ENCODE measurements at regions not wholly inside any gene's neighbourhood (a gene's known extent, or its start where the extent isn't known, plus 50 kb on each side); places are given as distances from the start of the nearest gene placed in this dataset.
"Not testable (repeated sequence)": the region's sequence is repeated elsewhere in the genome, so short reads cannot be mapped to it uniquely, and the experiment has no call there.

DNA sequence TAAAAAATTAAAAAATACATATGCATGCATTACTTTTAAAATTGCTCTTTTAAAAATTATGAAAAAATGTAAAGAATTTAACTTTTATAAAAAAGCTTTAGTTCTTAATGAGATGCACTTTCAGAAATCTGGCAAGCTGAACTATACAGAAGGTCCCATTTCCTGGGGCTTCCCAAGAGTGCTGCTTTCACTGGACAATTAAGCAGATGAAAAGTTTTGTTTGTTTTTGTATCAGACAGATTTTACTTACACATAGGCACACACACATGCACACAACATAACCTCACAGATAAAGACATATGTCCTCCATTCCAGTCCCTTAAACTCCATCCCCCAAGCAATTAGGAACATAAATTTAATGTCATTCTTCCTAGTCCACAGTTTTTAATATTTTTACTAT lies 402.3 kb upstream of the ASIC2 start:
- no peak for DNase-seq (ENCODE audit: low read depth, low spot score)

DNA sequence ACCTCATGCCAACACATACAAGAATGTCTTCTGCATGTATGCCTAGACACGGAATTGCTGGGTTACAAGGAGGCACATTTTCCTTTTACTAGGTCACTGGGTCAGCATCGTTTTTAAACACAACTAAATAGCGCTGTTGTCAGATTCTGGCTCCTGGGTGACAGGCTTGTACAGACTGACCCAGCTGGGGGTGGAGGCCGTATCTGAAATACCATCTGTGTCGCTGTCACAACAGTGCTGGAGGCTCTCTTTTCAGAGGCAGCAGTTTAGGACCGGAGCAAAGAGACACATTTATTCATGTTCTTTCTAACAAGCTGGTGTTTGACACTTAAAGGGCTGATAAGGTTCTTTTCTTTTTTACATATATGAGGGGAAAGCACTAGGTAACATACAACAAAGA lies 403.0 kb upstream of the ASIC2 start:
- DNase-seq (ENCODE audit: low read depth, low spot score) = no peak

DNA sequence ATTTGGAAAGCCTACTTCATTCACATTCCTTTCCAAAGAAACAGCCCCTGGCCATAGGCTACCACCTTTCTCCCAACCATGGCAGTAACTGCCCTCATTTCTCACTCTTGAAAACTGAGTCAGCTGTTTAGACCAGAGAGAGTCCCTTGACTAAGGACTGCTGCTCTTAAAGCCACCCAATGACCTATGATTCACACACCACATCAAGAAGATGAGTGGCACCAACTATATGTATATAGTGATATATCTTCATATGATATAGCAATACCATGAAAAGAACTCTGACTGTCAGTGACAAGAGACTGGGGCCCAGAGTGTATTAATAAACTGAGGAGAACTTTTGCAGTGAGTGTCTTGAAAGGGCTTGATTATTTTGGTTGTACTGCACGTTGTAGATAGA lies 404.5 kb upstream of the ASIC2 start:
- no peak for DNase-seq (ENCODE audit: low read depth, low spot score)

DNA sequence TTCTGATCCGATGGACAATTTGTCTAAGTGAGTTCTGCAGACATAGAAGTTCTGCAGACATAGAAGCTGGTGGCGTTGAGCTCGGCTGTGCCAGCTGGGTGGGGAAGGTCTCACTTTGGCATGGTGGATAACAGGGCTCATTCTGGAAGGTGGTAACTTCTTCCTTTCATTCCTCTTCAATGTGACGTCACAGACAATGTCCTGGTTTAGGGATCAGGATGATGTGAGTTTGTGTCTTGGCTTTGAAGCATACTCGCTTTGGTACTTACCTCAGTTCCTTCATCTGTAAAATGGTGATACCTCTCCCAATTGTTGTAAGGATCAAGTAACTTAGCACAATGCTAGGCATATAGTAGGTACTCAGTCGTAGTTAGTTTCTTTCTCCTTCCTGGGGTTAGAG lies 408.8 kb upstream of the ASIC2 start:
- DNase-seq (ENCODE audit: low read depth, low spot score) = no peak

DNA sequence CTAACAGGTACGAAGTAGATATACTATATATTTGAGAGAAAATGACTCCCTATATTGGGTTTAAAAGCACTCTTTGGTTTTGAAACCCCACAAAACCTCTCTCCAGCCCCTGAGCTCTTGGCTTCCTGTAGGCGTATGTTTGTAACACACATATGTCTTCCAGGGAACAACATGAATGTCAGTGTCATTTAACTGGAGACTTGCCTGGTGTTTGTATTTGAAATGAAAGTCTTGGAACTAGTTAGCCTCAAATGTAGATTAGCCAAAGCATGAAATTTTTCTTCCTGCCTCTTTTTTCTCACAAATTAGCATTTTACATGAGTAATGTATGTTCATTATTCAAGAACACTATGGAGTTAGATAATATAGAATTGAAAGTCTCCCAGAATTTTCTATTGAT lies 411.8 kb upstream of the ASIC2 start:
- DNase-seq (ENCODE audit: low read depth, low spot score) = no peak

DNA sequence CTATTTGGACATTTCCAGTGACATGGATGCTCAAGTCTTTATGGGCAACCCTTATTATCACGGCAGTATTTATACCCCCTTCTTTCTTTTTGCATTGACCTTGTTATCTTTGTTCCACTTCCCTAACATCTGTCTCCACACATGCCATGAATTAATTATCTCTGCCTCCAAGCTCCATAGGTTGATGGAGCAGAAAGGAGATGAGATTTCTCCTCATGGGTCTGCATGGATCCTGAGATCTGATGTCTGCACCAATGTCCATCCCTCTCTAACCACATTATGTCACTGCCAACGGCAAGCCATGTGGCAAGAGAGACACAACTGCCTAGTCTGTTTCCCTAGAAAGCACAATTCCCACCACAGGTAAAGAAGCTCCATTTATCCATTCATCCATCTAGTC lies 416.8 kb upstream of the ASIC2 start:
- no peak for DNase-seq (ENCODE audit: low read depth, low spot score)

DNA sequence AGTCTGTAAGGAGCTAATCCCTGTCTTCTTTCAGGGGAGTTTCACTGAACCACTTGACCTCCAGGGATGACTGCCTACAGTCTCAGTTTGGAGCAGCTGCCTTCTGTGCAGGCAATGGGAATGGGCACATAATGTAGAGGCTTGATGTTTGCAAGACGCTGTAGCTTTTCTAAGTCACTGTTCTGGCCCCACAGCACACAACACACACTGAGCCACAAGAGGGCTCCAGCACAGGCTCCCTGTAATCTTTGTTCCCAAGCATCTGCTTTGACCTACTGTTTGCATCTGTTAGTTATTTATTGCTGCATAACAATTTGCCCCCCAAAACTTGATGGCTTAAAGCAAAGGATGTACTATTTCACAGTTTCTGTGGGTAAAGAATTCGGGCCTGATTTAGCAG lies 419.0 kb upstream of the ASIC2 start:
- no peak for DNase-seq (ENCODE audit: low read depth, low spot score)

DNA sequence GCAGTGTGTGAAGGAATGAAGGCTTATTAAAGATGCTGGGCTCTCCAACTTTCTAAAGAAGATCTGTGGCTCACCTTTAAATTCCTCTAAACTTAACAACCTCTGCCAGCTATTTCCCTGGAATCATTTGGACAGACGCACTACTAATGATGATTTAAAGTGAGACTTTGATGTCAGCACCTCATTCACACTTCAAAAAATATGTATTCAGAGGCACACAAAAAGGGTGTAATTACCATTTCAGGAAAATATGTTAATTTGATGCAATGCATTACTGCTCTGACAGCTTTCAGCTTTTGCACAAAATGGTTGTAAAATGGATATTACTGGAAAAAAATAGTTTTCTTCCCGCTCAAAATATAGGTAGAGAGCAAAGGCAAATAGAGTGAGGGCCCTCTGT lies 423.9 kb upstream of the ASIC2 start:
- DNase-seq (ENCODE audit: low read depth, low spot score) = no peak

DNA sequence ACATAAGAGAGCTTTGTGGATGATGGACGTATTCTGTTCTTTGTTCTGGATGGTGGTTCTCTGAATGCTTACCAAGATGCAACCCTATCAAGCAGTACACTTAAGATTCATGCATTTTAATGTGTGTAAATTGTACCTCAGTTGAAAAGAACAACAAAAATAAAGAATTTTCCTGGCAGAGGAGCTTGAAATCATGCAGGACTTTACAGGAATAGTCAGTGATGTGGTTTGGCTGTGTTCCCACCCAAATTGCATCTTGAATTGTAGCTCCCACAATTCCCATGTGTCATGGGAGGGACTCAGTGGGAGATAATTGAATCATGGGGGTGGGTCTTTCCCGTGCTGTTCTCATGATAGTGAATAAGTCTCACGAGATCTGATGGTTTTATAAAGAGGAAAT lies 430.6 kb upstream of the ASIC2 start:
- DNase-seq (ENCODE audit: low read depth, low spot score) = not testable (repeated sequence)

DNA sequence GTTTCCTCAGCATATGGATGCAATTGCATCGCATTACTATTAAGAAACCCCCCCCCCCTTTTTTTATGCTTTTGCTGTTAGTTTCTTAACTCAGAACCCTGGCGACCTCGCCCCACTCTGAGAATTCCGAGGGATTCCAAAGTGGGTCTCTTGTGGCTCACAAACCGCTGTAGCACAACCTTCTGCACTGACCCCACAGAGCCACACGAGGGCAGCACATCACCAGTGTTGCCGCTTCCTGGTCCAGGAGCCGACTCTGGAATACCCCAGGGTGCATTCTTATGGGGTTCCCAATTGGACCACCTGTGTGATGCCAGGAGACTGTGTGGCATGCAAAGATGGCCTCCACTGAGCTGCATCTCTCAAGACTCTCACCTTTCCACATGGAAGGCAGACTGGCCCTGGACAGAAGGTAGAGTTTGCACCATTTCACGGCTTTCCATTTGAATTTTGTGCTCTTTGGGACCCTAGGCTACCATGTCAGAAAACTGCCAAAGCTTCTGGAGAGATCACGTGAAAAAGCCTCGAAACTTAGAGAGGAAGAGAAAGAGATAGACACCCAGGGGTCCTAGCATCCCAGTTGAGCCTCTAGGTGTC lies 432.7 kb upstream of the ASIC2 start:
- no peak for DNase-seq (ENCODE audit: low read depth, low spot score)

DNA sequence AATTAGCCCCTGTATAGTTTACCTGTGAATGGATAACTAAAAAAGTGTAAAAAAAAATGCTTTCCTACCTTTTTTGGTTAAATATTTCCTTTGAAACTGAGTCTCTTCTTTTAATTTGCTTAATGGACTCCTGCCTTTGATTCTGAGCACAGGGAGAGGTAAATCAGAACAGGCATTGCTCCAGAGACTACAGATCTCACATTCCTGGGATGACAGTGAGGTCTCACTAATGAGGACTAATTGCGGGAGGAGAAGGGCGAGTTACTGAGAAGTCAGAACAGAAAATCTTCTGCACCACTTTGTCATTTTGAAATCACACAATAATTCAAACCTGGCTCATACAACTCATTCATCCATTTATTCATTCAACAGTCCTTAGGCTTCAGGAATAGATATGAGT lies 437.0 kb upstream of the ASIC2 start:
- no peak for DNase-seq (ENCODE audit: low read depth, low spot score)

DNA sequence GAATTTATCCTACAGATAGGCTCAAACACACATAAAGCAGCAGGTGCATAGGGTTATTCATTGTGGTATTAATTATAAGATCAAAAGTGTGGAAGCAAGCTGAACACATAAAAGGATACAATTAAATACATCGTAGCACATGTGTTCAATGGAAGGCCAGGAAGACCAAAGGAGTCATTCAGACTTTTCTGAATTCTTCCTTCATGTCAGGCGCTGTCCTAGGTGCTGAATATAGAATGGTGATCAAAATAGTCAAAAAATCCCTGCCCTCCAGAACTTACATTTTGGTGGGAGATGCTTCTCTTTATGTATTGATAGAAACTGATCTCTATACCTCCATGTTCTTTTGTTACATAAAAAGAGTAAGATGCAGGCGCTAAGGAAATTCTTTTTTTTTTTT lies 439.0 kb upstream of the ASIC2 start:
- no peak for DNase-seq (ENCODE audit: low read depth, low spot score)

DNA sequence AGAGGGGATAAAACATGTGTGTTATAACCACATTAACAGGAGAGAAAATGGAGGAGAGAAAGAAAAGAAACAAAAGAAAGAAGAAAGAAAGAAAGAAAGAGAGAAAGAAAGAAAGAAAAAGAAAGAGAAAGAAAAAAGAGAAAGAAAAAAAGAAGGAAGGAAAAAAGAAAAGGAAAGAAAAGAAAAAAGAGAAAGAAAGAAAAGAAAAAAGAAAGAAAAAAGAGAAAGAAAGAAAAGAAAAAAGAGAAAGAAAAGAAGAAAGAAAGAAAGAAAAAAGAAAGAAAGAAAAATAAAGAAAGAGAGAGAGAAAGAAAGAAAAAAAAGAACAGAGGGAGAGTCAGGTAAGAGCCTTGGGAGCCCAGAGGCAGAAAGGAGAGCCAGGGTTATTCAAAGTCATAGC lies 446.6 kb upstream of the ASIC2 start:
- DNase-seq (ENCODE audit: low read depth, low spot score) = no peak

DNA sequence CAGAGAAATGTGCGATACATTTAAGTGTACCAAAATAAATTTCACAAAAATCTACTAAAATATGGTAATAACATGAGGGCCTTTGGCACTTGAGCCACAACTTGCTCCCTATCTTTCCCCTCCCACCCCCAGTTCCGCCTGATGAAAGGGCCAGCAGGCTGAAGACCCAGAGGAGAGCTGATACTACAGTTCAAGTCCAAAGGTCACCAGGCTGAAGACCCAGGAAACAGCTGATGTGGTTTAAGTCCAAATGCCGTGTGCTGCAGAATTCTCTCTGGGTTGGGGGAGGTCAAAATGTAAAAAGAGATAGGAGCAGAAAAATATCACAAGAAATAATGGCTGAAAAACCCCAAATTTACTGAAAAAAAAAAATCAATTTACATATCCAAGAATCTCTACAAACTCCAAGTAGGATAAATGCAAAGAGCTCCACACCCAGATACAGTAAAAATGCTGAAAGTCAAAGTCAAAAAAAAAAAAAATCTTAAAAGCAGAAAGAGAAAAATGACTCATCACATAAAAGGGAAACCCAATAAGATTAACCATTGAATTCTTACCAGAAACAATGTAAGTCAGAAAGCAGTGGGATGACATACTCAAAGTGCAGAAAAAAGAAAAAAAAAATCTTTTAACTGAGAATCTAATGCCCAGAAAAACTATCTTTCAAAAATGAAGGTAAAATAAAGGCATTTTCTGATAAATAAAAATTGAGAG lies 452.1 kb upstream of the ASIC2 start:
- DNase-seq (ENCODE audit: low read depth, low spot score) = no peak

DNA sequence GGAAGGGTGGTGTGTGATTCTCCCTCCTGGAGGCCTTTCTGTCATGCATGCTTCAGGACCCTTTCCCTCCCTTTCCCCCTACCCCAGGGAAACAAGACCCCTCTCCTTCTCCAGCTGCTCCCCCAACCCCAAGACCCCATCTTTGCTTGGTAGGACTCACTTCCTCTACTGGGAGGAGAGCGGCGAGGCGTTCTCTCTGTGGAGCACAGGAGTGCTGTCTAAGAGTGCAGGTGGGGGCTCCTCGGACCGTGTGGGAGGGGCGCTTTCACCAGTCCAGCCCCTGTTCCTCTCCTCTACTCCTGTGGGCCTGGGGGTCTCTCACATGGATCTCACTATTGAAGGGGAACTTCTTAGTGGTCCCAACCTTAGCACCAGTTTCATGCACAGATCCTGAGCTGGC lies 456.1 kb upstream of the ASIC2 start:
- DNase-seq (ENCODE audit: low read depth, low spot score) = no peak

DNA sequence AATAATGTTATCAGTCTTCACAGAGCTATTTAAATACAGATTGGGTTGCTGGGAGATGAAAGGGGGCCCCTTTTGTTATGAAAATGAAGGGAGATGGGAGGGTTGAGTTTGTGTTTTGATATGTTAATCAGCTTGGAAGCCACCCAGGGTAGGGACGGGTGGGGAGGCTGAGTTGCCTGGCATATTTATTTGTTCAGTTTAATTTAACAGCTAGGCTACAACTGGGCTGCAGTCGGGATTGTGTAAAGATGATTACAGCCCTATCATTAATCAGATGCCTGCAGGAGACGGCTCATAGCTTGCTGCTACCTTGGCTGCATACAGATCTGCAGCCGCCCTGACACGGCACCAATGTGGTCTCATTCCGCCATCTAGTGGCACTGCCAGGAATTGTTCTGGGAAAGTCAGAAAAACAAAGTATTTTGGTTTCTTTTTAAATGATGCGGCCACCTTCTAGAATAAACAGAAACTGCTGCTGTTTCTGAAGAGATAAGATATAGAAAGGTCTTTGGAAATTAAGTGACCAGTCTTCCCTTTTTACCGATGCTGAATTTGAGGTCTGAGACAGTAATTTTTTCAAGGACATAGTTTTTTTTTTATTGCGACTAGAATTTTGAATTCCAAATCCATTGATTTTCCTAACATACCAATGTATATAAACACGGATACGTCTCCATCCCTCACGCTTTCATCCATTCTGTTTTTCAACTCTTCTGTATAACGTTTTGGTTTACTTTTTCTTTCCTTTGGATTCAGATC lies 458.0 kb upstream of the ASIC2 start:
- DNase-seq (ENCODE audit: low read depth, low spot score) = peak; percentile 12

DNA sequence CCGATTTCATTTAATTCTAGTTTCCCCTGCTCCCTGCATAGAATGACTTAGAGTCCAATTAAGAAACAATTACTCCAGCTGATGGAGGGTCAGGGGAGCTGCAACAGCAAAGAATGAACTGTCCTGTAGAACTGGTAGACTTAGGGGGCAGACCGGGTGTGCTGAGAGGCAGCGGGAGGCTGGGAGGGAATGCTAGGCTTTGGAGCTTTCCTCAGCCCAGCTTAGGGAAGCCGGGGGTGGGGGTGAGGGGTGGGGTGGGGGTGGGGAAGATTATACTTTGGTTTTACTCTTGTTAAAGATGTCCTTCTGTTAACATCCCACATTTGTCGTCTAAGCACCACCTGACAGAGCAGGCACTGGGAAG lies 458.6 kb upstream of the ASIC2 start:
- DNase-seq (ENCODE audit: low read depth, low spot score) = no peak

DNA sequence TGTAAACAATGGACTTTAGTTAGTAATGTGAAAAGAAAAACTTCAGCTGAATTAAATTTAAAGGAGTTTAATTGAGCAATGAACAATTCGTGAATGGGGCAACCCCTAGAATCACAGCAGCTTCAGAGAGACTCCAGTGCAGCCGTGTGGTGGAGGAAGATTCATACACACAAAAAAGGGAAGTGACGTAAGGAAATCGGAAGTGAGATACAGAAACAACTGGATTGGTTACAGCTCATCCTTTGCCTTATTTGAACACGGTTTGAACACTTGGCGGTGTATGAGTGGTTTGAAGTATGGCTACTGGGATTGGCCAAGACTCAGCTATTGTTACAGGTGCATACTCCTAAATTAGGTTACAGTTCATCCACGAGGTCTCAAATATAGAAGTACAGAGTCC lies 460.4 kb upstream of the ASIC2 start:
- no peak for DNase-seq (ENCODE audit: low read depth, low spot score)

DNA sequence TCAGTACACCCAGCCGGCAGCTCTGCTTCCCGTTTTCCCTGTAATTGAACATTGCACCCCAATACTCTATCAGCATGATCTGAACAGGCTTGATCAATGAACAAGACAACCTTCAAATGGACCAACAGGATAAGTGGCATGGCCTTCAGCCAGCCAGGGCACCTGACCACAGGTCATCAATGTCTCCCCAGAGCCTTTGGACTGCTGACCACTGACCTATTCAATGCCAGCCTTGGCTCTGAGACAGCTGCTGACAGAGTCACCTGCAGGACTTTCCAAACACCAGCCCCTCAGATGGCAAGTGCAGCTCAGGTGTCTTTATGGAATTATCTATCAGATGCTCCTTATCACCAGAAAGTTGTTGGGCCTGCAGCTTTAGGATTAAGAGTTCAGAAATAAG lies 462.9 kb upstream of the ASIC2 start:
- DNase-seq (ENCODE audit: low read depth, low spot score) = no peak

DNA sequence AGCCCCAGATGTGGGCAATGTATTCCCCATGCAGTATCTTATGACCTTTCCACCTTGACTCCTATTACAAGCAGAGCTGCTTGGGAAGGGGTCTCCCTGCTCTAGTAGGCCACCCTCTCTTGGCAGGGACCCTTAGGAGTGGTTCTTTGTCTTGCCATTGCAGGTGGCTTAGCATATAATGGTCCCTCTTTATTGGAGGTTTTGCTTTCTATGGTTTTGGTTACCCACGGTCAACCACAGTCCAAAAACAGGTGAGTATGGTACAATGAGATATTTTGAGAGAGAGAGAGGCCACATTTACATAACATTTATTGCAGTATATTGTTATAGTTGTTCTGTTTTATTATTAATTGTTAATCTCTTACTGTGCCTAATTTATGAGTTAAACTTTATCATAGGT lies 472.8 kb upstream of the ASIC2 start:
- no peak for DNase-seq (ENCODE audit: low read depth, low spot score)

DNA sequence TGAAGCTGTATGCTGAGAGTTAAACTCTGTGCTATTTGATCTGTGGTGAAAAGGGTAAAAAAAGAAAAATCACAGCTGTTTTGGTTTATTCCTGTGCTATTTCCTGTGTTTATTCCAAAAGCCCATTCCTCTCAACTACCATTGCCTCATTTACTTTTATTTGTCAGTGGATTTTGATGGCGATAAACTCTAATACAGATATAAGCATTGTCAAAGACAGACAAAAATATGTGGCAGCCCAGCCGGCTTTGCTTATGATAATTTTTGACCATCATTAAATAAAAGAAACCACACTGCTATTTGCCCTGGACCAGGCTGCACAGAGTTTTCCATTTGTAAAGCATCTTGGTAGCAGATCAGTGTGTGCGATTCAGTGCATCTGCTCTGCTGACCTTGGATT lies 473.6 kb upstream of the ASIC2 start:
- no peak for DNase-seq (ENCODE audit: low read depth, low spot score)

DNA sequence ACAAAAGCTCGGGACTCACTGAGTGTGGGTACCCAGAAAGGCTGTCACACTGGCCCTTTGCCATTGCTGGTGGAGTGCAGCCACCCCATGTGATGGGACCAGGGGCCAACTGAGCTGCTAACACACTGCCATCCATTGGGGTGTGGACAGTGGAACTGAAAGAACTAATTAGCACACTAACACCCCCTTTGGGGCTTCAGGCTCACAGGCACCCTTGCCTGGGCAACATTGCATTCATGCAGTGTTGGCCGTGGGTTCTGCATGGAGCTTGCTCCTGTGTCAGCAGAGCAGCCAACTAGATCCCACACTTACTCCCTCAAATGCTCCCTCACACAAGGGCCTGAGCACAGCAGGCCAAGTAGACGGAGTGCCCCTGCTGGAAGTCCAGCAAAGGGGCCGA lies 476.0 kb upstream of the ASIC2 start:
- DNase-seq (ENCODE audit: low read depth, low spot score) = no peak

DNA sequence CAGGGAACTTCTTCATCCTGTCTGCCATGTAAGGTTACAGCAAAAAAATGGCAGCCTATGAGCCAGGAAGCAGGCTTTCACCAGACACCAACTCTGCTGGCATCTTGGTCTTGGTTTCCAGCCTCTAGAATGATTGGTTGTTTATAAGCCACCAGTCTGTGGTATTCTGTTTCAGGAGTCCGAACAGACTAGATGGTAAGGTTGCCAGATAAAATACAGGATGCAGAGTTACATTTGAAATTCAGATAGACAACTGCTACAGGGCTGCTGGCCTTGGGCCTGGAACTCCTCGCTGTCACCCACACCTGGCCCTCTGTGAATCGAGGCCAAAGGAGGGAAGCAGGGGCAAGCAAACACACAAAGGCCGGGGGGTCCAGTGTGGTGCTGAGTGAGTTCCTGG lies 478.8 kb upstream of the CCL2 start:
- no peak for DNase-seq (ENCODE audit: low read depth, low spot score)

Data from brain pericyte (primary cell).